Vagina (tissue), 2 donors: ENCODE measurements at regions not wholly inside any gene's neighbourhood (a gene's known extent, or its start where the extent isn't known, plus 50 kb on each side); places are given as distances from the start of the nearest gene placed in this dataset.

Experiments
- POLR2A ChIP-seq, 2 donors: fragments of 450-650 bp; IDR thresholded peaks; one replicate each; pipeline ENCODE4 v1.6.1; 2017; ENCODE audit warnings: antibody characterized with exemption in 2 of 2, mild to moderate bottlenecking in 2 of 2, moderate library complexity in 2 of 2
- TF ChIP-seq, protein P1 (sequence below), 3 experiments: fragments of 450-650 bp in 2 of 3; fragments of 200-600 bp in 1 of 3; sonication (generic) in 1 of 3; IDR thresholded peaks; one replicate each; pipeline ENCODE4 v1.5.1; 2017 to 2019; ENCODE audit warnings: antibody characterized with exemption in 3 of 3, mild to moderate bottlenecking in 2 of 3, moderate library complexity in 2 of 3

GRCh38 chr6:166841216-166841615 is 115.1 kb downstream of the RNASET2 start:
- TF ChIP-seq, protein P1, sequence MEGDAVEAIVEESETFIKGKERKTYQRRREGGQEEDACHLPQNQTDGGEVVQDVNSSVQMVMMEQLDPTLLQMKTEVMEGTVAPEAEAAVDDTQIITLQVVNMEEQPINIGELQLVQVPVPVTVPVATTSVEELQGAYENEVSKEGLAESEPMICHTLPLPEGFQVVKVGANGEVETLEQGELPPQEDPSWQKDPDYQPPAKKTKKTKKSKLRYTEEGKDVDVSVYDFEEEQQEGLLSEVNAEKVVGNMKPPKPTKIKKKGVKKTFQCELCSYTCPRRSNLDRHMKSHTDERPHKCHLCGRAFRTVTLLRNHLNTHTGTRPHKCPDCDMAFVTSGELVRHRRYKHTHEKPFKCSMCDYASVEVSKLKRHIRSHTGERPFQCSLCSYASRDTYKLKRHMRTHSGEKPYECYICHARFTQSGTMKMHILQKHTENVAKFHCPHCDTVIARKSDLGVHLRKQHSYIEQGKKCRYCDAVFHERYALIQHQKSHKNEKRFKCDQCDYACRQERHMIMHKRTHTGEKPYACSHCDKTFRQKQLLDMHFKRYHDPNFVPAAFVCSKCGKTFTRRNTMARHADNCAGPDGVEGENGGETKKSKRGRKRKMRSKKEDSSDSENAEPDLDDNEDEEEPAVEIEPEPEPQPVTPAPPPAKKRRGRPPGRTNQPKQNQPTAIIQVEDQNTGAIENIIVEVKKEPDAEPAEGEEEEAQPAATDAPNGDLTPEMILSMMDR (IDR thresholded peaks at IDR 0.05): no peak
- TF ChIP-seq POLR2A (IDR thresholded peaks at IDR 0.05): no peak
